Esophagus squamous epithelium (tissue), 5 donors: ENCODE measurements at regions not wholly inside any gene's neighbourhood (a gene's known extent, or its start where the extent isn't known, plus 50 kb on each side); places are given as distances from the start of the nearest gene placed in this dataset.

Source experiments
- DNase-seq: peaks from one replicate; lab custom pipeline; 2025; lab: John Stamatoyannopoulos, UW
- H3K27ac ChIP-seq, 4 donors: fragments of 200-600 bp; sonication (generic); one replicate each; pipeline ENCODE4 v1.5.1; 2016 to 2019; ENCODE audit warnings: mild to moderate bottlenecking in 1 of 4
- H3K27me3 ChIP-seq, 4 donors: fragments of 200-600 bp; sonication (generic); 1 replicate in 3 of 4; 2 replicates in 1 of 4; pipeline versions ENCODE4 v1.5.1 to v1.6.0; 2017 to 2021; ENCODE audit warnings: antibody characterized with exemption in 1 of 4
- H3K36me3 ChIP-seq, 3 donors: fragments of 200-600 bp; sonication (generic); one replicate each; pipeline ENCODE4 v1.5.1; 2016 to 2019
- H3K4me1 ChIP-seq, 3 donors: fragments of 200-600 bp; sonication (generic); one replicate each; pipeline ENCODE4 v1.5.1; 2017 to 2019
- H3K4me3 ChIP-seq, 4 donors: fragments of 200-600 bp; sonication (generic); 1 replicate in 3 of 4; 2 replicates in 1 of 4; pipeline ENCODE4 v1.5.1; 2016 to 2019; ENCODE audit warnings: mild to moderate bottlenecking in 2 of 4, moderate library complexity in 1 of 4
- H3K9me3 ChIP-seq, 3 donors: fragments of 200-600 bp; sonication (generic); one replicate each; pipeline ENCODE4 v1.5.1; 2016 to 2019
- CTCF ChIP-seq, 6 experiments: fragments of 450-650 bp in 4 of 6; fragments of 200-600 bp in 2 of 6; sonication (generic) in 2 of 6; IDR thresholded peaks; one replicate each; pipeline ENCODE4 v1.5.1; 2016 to 2019; ENCODE audit warnings: antibody characterized with exemption in 6 of 6, mild to moderate bottlenecking in 4 of 6, moderate library complexity in 4 of 6
- POLR2A ChIP-seq, 4 donors: fragments of 450-650 bp; IDR thresholded peaks; one replicate each; pipeline ENCODE4 v1.6.1; 2017; ENCODE audit warnings: antibody characterized with exemption in 4 of 4, mild to moderate bottlenecking in 4 of 4, moderate library complexity in 3 of 4
- WGBS, 2 donors: methylation state at CpG; one replicate each; pipeline ENCODE4 v1.1.5; 2018; 5-methylcytosine and 5-hydroxymethylcytosine counted together
- intact Hi-C: fragments of 100-400 bp; cut with DNase I; formaldehyde crosslinking; loops from one replicate; pipeline ENCODE4 v1.15.0; 2022
- donor health status: DM: yes; HTN: yes; CAD: no.

- intact Hi-C loops, result no loop called here
- no peaks in the 10 kb centered on the region for H3K27me3 ChIP-seq
- TF ChIP-seq POLR2A (IDR thresholded peaks at IDR 0.05), result no peak
- TF ChIP-seq CTCF (IDR thresholded peaks at IDR 0.05), result no peak
- no peaks in the 10 kb centered on the region for H3K4me1 ChIP-seq
- no peaks in the 10 kb centered on the region for H3K36me3 ChIP-seq
- H3K27ac ChIP-seq, result no peak overlapping the region
- no peak for DNase-seq
- 48 to 66% methylated on average over 8 of the region's 8 CpGs for WGBS, 2 donors
- H3K4me3 ChIP-seq, result no peak overlapping the region
- no peaks in the 10 kb centered on the region for H3K9me3 ChIP-seq
Measured at GRCh38 chr6:164897523-164898235, 411.7 kb downstream of the C6orf118 start.

- 65 to 69% methylated on average over 4 of the region's 4 CpGs for WGBS, 2 donors
- no peaks in the 10 kb centered on the region for H3K9me3 ChIP-seq
- H3K27me3 ChIP-seq, result no peaks in the 10 kb centered on the region
- intact Hi-C loops, result no loop called here
- TF ChIP-seq CTCF (IDR thresholded peaks at IDR 0.05) (no peak), POLR2A (IDR thresholded peaks at IDR 0.05) (no peak)
- no peak overlapping the region for H3K4me3 ChIP-seq
- DNase-seq, result no peak
- H3K27ac ChIP-seq, result no peak overlapping the region
- H3K36me3 ChIP-seq, result no peaks in the 10 kb centered on the region
- H3K4me1 ChIP-seq, result no peaks in the 10 kb centered on the region
Measured at GRCh38 chr6:164889980-164890379, 419.4 kb downstream of the C6orf118 start.

- intact Hi-C loops, result no loop called here
- Histone ChIP-seq H3K9me3 (no peaks in the 10 kb centered on the region), H3K27me3 (no peaks in the 10 kb centered on the region), H3K36me3 (no peaks in the 10 kb centered on the region), H3K27ac (no peak overlapping the region), H3K4me1 (no peaks in the 10 kb centered on the region), H3K4me3 (no peak overlapping the region)
- DNase-seq, result no peak
- TF ChIP-seq POLR2A (IDR thresholded peaks at IDR 0.05) (no peak), CTCF (IDR thresholded peaks at IDR 0.05) (no peak)
Measured at GRCh38 chr6:164887660-164888059, 421.7 kb downstream of the C6orf118 start.

GRCh38 chr6:164882236-164882635 is 427.2 kb downstream of the C6orf118 start:
- TF ChIP-seq CTCF (IDR thresholded peaks at IDR 0.05), result no peak
- TF ChIP-seq POLR2A (IDR thresholded peaks at IDR 0.05), result no peak
- intact Hi-C loops, result no loop called here
- Histone ChIP-seq H3K9me3 (no peaks in the 10 kb centered on the region), H3K4me3 (no peak overlapping the region), H3K4me1 (no peaks in the 10 kb centered on the region), H3K27me3 (no peaks in the 10 kb centered on the region), H3K36me3 (no peaks in the 10 kb centered on the region), H3K27ac (no peak overlapping the region)
- DNase-seq, result no peak

- Histone ChIP-seq H3K9me3 (no peaks in the 10 kb centered on the region), H3K36me3 (no peaks in the 10 kb centered on the region), H3K27me3 (no peaks in the 10 kb centered on the region), H3K4me3 (no peak overlapping the region), H3K27ac (no peak overlapping the region), H3K4me1 (no peaks in the 10 kb centered on the region)
- TF ChIP-seq CTCF (IDR thresholded peaks at IDR 0.05), result no peak
- TF ChIP-seq POLR2A (IDR thresholded peaks at IDR 0.05), result no peak
- intact Hi-C loops, result no loop called here
- DNase-seq, result no peak
- WGBS, 2 donors, result 78 to 79% methylated on average over 2 of the region's 2 CpGs
Measured at GRCh38 chr6:164871783-164872182, 437.6 kb downstream of the C6orf118 start.
